SW 1271 (cell line): ENCODE measurements at regions not wholly inside any gene's neighbourhood (a gene's known extent, or its start where the extent isn't known, plus 50 kb on each side); places are given as distances from the start of the nearest gene placed in this dataset.

ENCODE experiments used
- DNase-seq, 2 experiments: peaks; one replicate each; lab custom pipeline; 2025; lab: John Stamatoyannopoulos, UW

GRCh38 chrX:38887222-38887621 is 86.0 kb downstream of the MID1IP1 start:
- no peak for DNase-seq

- DNase-seq: no peak
Observed at GRCh38 chrX:38890326-38890725, 89.1 kb downstream of the MID1IP1 start.

- DNase-seq: no peak
Observed at GRCh38 chrX:38890963-38891362, 89.7 kb downstream of the MID1IP1 start.

- no peak for DNase-seq
Observed at GRCh38 chrX:38891641-38892413, 90.6 kb downstream of the MID1IP1 start.

- DNase-seq: no peak
Observed at GRCh38 chrX:38893441-38893840, 92.2 kb downstream of the MID1IP1 start.

- no peak for DNase-seq
Observed at GRCh38 chrX:38895775-38896174, 94.5 kb downstream of the MID1IP1 start.

GRCh38 chrX:38896724-38897298 is 95.6 kb downstream of the MID1IP1 start:
- DNase-seq: no peak

- no peak for DNase-seq
Observed at GRCh38 chrX:38898261-38898660, 97.0 kb downstream of the MID1IP1 start.

- no peak for DNase-seq
Observed at GRCh38 chrX:38899650-38900049, 98.4 kb downstream of the MID1IP1 start.

- DNase-seq: no peak
Observed at GRCh38 chrX:38900719-38901118, 99.5 kb downstream of the MID1IP1 start.

- DNase-seq: no peak
Observed at GRCh38 chrX:38902972-38903492, 101.8 kb downstream of the MID1IP1 start.

GRCh38 chrX:38916801-38917200 is 115.5 kb downstream of the MID1IP1 start:
- DNase-seq: no peak

GRCh38 chrX:38917954-38918353 is 116.7 kb downstream of the MID1IP1 start:
- DNase-seq: no peak

GRCh38 chrX:38919202-38919601 is 117.9 kb downstream of the MID1IP1 start:
- no peak for DNase-seq

GRCh38 chrX:38919853-38920528 is 118.7 kb downstream of the MID1IP1 start:
- no peak for DNase-seq

GRCh38 chrX:38923451-38923969 is 122.3 kb downstream of the MID1IP1 start:
- DNase-seq: no peak

GRCh38 chrX:38927592-38927991 is 126.3 kb downstream of the MID1IP1 start:
- DNase-seq: no peak

- no peak for DNase-seq
Observed at GRCh38 chrX:38929966-38930421, 128.7 kb downstream of the MID1IP1 start.

GRCh38 chrX:38930474-38930873 is 129.2 kb downstream of the MID1IP1 start:
- no peak for DNase-seq

GRCh38 chrX:38935561-38935960 is 134.3 kb downstream of the MID1IP1 start:
- no peak for DNase-seq

GRCh38 chrX:38937400-38937799 is 136.1 kb downstream of the MID1IP1 start:
- no peak for DNase-seq

- DNase-seq: no peak
Observed at GRCh38 chrX:38937926-38938325, 136.7 kb downstream of the MID1IP1 start.

- DNase-seq: no peak
Observed at GRCh38 chrX:38939067-38939466, 137.8 kb downstream of the MID1IP1 start.
